Left lung (tissue), 4 donors: ENCODE measurements at regions not wholly inside any gene's neighbourhood (a gene's known extent, or its start where the extent isn't known, plus 50 kb on each side); places are given as distances from the start of the nearest gene placed in this dataset.
A peak's percentile ranks its signal among the peaks of the same experiment; 100 is the strongest.

Experiments
- ATAC-seq: fragments of 200-7000 bp; cut with Tn5 transposase; one replicate; pipeline ENCODE4 v1.9.1; 2020; ENCODE audit warnings: moderate library complexity
- DNase-seq, 4 donors: peaks; one replicate each; pipeline ENCODE4 v3.0.0-alpha.2; 2013 to 2020
- H3K27ac ChIP-seq, 2 donors: fragments of 200-600 bp; sonication (generic) in 1 of 2; one replicate each; pipeline versions ENCODE4 v1.5.0 to v1.8.0; 2020 to 2021
- H3K27me3 ChIP-seq, 2 donors: fragments of 200-600 bp; sonication (generic) in 1 of 2; one replicate each; pipeline versions ENCODE4 v1.5.0 to v1.8.0; 2020 to 2021
- H3K36me3 ChIP-seq, 2 donors: fragments of 200-600 bp; sonication (generic) in 1 of 2; one replicate each; pipeline versions ENCODE4 v1.5.0 to v1.8.0; 2020 to 2021
- H3K4me1 ChIP-seq, 2 donors: fragments of 200-600 bp; one replicate each; pipeline ENCODE4 v1.8.0; 2021
- H3K4me3 ChIP-seq, 2 donors: fragments of 200-600 bp; sonication (generic) in 1 of 2; one replicate each; pipeline versions ENCODE4 v1.5.0 to v1.8.0; 2020 to 2021; ENCODE audit warnings: mild to moderate bottlenecking in 1 of 2
- H3K9me3 ChIP-seq, 2 donors: fragments of 200-600 bp; sonication (generic) in 1 of 2; one replicate each; pipeline versions ENCODE4 v1.5.0 to v1.8.0; 2020 to 2021
- intact Hi-C, 2 donors: fragments of 100-400 bp; cut with DNase I; formaldehyde crosslinking; loops; one replicate each; pipeline versions ENCODE4 v1.11.2 to v1.14.2; 2022
- TF ChIP-seq, protein P1 (sequence below), 2 donors: fragments of 200-600 bp; sonication (generic) in 1 of 2; IDR thresholded peaks; one replicate each; pipeline versions ENCODE4 v1.5.0 to v1.8.0; 2021; ENCODE audit warnings: antibody characterized with exemption in 2 of 2
- donor health status: DM: no; HTN: yes; CAD: no.
- donor health status: DM: no; HTN: no; CAD: no.

DNA sequence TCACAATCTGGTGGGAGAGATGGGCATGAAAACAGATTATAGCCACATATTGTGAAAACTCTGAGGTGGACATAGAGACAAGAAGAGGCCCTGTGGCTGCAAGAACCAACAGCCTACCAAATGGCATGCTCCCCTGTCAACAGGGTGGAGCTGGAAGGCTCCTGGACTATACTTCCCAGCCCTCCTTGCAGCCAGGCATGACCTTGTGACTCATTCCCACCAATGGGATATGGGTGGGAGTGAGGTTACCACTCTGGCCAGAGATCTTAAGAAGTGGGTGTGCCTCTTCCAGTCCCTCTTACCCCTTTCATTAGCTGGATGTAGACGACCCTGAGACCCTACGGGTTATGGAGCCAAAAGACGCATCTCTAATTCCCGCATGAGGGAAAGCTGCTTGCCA lies 126.4 kb upstream of the ZBED5 start:
- no peak for DNase-seq
- no peak overlapping the region for H3K4me3 ChIP-seq
- ATAC-seq, result no peak
- H3K4me1 ChIP-seq, result no peaks in the 10 kb centered on the region
- H3K9me3 ChIP-seq, result peaks cover 0 to 4% of the 10 kb centered on the region in 2 donors
- H3K36me3 ChIP-seq, result no peaks in the 10 kb centered on the region
- no peak overlapping the region for H3K27ac ChIP-seq
- TF ChIP-seq, protein P1, sequence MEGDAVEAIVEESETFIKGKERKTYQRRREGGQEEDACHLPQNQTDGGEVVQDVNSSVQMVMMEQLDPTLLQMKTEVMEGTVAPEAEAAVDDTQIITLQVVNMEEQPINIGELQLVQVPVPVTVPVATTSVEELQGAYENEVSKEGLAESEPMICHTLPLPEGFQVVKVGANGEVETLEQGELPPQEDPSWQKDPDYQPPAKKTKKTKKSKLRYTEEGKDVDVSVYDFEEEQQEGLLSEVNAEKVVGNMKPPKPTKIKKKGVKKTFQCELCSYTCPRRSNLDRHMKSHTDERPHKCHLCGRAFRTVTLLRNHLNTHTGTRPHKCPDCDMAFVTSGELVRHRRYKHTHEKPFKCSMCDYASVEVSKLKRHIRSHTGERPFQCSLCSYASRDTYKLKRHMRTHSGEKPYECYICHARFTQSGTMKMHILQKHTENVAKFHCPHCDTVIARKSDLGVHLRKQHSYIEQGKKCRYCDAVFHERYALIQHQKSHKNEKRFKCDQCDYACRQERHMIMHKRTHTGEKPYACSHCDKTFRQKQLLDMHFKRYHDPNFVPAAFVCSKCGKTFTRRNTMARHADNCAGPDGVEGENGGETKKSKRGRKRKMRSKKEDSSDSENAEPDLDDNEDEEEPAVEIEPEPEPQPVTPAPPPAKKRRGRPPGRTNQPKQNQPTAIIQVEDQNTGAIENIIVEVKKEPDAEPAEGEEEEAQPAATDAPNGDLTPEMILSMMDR (IDR thresholded peaks at IDR 0.05), result no peak
- intact Hi-C loops, result no loop called here
- H3K27me3 ChIP-seq, result no peaks in the 10 kb centered on the region

DNA sequence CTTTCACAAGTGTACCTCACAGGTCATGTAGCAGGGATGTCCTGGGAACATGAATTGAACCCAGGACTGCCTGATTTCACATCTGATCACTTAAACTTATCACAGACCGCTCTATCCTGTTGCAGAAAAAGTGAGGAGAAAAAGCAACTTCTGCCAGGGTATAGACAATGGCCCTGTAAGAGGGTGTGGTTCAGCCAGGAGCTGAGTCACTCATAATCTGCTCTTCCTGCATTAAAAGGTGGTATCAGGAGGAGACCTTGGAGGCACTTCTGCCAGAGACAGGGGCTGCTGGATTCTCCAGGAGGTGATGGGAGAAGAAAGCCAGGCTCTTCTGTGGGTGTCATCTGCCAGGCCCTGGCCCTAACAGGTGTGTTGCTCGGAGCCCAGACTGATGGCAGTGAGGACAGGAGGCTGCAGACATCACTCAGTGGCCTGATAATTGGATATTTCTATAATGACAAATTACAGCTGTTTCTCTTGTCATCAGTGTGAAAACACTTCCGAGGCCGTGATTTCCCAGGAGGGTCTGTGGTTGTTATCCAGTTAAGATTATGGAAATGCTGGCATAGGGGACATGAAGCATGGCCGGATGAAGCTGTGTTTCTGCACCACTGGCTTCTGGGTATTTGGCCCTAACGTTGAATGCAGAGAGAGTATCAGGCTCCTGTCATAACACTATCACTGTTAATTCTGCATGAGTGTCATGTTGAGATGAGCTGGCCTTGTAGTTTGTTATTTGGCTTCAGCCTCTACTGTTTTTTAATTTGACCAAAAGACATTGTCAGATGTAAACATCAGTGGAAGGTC lies 125.1 kb upstream of the ZBED5 start:
- TF ChIP-seq, protein P1 (IDR thresholded peaks at IDR 0.05), result no peak
- no peak for ATAC-seq
- peaks cover 0 to 4% of the 10 kb centered on the region in 2 donors for H3K9me3 ChIP-seq
- peak in 2 of 4 donors; percentile 3 to 54 for DNase-seq
- no peak overlapping the region for H3K27ac ChIP-seq
- H3K4me3 ChIP-seq, result no peak overlapping the region
- no peaks in the 10 kb centered on the region for H3K36me3 ChIP-seq
- no peaks in the 10 kb centered on the region for H3K27me3 ChIP-seq
- intact Hi-C loops, result no loop called here
- H3K4me1 ChIP-seq, result no peaks in the 10 kb centered on the region

DNA sequence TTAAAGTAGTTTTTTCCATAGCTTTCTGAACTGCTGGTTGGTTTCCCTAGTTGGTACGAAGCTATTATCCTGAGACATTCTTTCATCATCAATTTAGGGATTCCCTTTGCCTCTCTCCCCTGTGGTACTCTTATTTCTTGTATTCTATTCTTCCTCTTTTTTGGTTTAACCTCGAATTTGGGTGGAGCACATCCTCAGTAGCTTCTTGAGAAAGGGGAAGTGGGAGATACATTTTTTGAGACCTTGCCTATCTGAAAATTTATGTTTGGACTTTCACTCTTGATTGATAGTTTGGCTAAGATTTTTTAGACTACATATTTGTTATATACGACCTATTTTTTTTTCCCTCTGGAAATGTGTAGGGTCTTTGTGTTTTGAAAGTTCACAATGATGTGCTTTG lies 121.7 kb upstream of the ZBED5 start:
- Histone ChIP-seq H3K9me3 (peaks cover 0 to 4% of the 10 kb centered on the region in 2 donors), H3K4me1 (no peaks in the 10 kb centered on the region), H3K4me3 (no peak overlapping the region), H3K36me3 (no peaks in the 10 kb centered on the region), H3K27me3 (no peaks in the 10 kb centered on the region), H3K27ac (no peak overlapping the region)
- no peak for ATAC-seq
- DNase-seq, result no peak
- TF ChIP-seq, protein P1 (IDR thresholded peaks at IDR 0.05), result no peak
- intact Hi-C loops, result no loop called here

DNA sequence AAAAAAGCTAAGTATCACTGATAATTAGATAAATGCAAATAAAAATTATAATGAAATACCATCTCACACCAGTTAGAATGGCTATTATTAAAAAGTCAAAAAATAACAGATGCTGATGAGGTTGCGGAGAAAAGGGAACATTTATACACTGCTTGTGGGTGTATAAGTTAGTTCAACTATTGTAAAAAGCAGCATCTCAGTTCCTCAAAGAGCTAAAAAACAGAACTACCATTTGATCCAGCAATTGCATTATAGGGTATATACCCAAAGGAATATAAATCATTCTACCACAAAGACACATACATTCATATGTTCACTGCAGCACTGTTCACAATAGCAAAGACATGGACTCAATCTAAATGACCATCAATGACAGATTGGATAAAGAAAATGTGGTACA lies 120.3 kb upstream of the ZBED5 start:
- Histone ChIP-seq H3K4me1 (no peaks in the 10 kb centered on the region), H3K9me3 (peaks cover 0 to 4% of the 10 kb centered on the region in 2 donors), H3K4me3 (no peak overlapping the region), H3K27ac (no peak overlapping the region), H3K36me3 (no peaks in the 10 kb centered on the region), H3K27me3 (no peaks in the 10 kb centered on the region)
- intact Hi-C loops, result no loop called here
- DNase-seq (no peak), ATAC-seq (no peak)
- TF ChIP-seq, protein P1 (IDR thresholded peaks at IDR 0.05), result no peak

DNA sequence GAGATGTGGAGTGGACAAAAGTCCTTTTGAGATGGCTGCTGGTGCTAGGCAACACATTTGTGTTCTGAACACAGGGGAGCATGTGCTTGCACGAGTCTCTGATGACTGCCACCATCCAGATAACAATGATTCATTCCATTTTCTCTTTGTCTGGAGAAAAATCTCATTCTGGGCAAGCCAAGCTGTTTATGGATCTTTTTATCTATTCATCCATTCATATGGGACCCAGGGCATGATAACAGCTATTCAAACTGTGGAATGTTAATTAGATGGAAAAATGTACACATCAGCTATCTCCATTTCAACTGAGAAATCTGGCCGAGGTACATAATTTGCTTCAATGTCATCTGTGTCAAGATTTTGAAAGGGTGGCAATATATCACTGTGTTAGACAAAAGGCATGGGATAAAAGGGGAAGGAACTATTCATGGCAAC lies 117.5 kb upstream of the ZBED5 start:
- no peak overlapping the region for H3K4me3 ChIP-seq
- H3K27me3 ChIP-seq, result no peaks in the 10 kb centered on the region
- no peaks in the 10 kb centered on the region for H3K4me1 ChIP-seq
- no peak for ATAC-seq
- peak in 2 of 4 donors; percentile 12 to 30 for DNase-seq
- no peaks in the 10 kb centered on the region for H3K36me3 ChIP-seq
- H3K27ac ChIP-seq, result no peak overlapping the region
- intact Hi-C loops, result no loop called here
- H3K9me3 ChIP-seq, result peaks cover 0 to 4% of the 10 kb centered on the region in 2 donors
- TF ChIP-seq, protein P1 (IDR thresholded peaks at IDR 0.05), result no peak
